CD4-positive, alpha-beta memory T cell (primary cell): ENCODE measurements at regions not wholly inside any gene's neighbourhood (a gene's known extent, or its start where the extent isn't known, plus 50 kb on each side); places are given as distances from the start of the nearest gene placed in this dataset.

Experiments used
- CTCF ChIA-PET: fragments of 350-600 bp; sonication (Branson Sonifier 250); formaldehyde crosslinking; loops from one replicate; lab custom pipeline; 2021; ENCODE audit warnings: inconsistent platforms; ENCODE audit not compliant: partially characterized antibody; lab: Charles Lee
- POLR2A ChIA-PET: fragments of 350-600 bp; sonication (Branson Sonifier 250); formaldehyde crosslinking; loops from one replicate; lab custom pipeline; 2021; ENCODE audit not compliant: partially characterized antibody; lab: Charles Lee
- DNase-seq, 5 donors: peaks; one replicate each; pipeline versions ENCODE4 v3.0.0 to v3.0.0-alpha.2; 2020 to 2022; ENCODE audit warnings: mixed read lengths in 1 of 5
- H3K27ac ChIP-seq: one replicate; pipeline ENCODE4 v1.7.0; 2013; ENCODE audit warnings: low read depth, low read length
- H3K27me3 ChIP-seq: 2 replicates; pipeline ENCODE4 v1.7.0; 2013; ENCODE audit warnings: mild to moderate bottlenecking, low read length, moderate library complexity; ENCODE audit not compliant: insufficient read depth
- H3K36me3 ChIP-seq: 2 replicates; pipeline ENCODE4 v1.7.0; 2013; ENCODE audit warnings: mild to moderate bottlenecking, low read length, moderate library complexity; ENCODE audit not compliant: insufficient read depth
- H3K4me1 ChIP-seq: 2 replicates; pipeline ENCODE4 v1.7.0; 2013; ENCODE audit warnings: mild to moderate bottlenecking, low read length, moderate library complexity; ENCODE audit not compliant: insufficient read depth
- H3K4me3 ChIP-seq, 2 donors: one replicate each; pipeline ENCODE4 v1.7.0; 2013; ENCODE audit warnings: low read length in 2 of 2, mild to moderate bottlenecking in 1 of 2
- H3K9me3 ChIP-seq, 2 donors: one replicate each; pipeline ENCODE4 v1.7.0; 2013; ENCODE audit warnings: low read length in 2 of 2, control low read depth in 1 of 2; ENCODE audit not compliant: control insufficient read depth in 1 of 2
- H3K27ac Mint-ChIP-seq, 7 donors: one replicate each; pipeline ENCODE4 v1.8.0; 2020 to 2021; ENCODE audit warnings: mixed read lengths in 7 of 7, mild to moderate bottlenecking in 6 of 7, inconsistent platforms in 3 of 7, moderate library complexity in 3 of 7
- H3K27me3 Mint-ChIP-seq, 2 donors: one replicate each; pipeline ENCODE4 v1.8.0; 2020 to 2021; ENCODE audit warnings: mixed read lengths in 2 of 2
- H3K36me3 Mint-ChIP-seq, 2 donors: one replicate each; pipeline ENCODE4 v1.8.0; 2020 to 2021; ENCODE audit warnings: mixed read lengths in 2 of 2, inconsistent platforms in 1 of 2, mild to moderate bottlenecking in 1 of 2
- H3K4me1 Mint-ChIP-seq, 4 donors: one replicate each; pipeline ENCODE4 v1.8.0; 2020 to 2021; ENCODE audit warnings: mixed read lengths in 4 of 4, mild to moderate bottlenecking in 1 of 4
- H3K4me3 Mint-ChIP-seq, 8 donors: one replicate each; pipeline ENCODE4 v1.8.0; 2020 to 2021; ENCODE audit warnings: mixed read lengths in 8 of 8, mild to moderate bottlenecking in 7 of 8, moderate library complexity in 6 of 8, inconsistent platforms in 3 of 8
- H3K9me3 Mint-ChIP-seq, 8 donors: one replicate each; pipeline ENCODE4 v1.8.0; 2020 to 2021; ENCODE audit warnings: mixed read lengths in 8 of 8, mild to moderate bottlenecking in 5 of 8, inconsistent platforms in 3 of 8, moderate library complexity in 1 of 8
- intact Hi-C: fragments of 100-400 bp; cut with micrococcal nuclease; formaldehyde crosslinking; loops from one replicate; pipeline ENCODE4 v1.15.1; 2023

DNA sequence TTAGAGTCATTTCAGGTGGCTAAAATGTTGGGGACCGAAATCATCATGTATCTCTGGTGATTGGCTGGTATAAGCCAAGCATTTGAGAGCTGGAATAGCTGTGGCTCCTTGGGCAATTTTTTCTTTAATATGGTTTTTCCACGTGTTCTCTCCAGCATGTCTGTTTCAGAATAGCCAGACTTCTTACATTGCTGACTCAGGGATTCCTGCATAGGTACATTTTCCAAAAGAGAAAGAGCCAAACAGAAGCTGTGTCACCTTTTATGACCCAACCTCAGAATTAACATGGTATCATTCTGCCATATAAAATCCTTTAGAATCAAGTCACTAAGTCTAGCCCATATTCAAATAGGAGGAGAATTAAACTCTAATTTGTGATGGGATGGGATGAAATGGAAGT lies 74.8 kb upstream of the TSLP start:
- no peaks in the 10 kb centered on the region for H3K4me1 ChIP-seq
- H3K4me1 Mint-ChIP-seq: no peaks in the 10 kb centered on the region
- H3K4me3 ChIP-seq: no peak overlapping the region
- POLR2A ChIA-PET: no interaction called here
- intact Hi-C loops: no loop called here
- CTCF ChIA-PET: no interaction called here
- H3K36me3 ChIP-seq: no peaks in the 10 kb centered on the region
- peaks cover 0 to 3% of the 10 kb centered on the region in 2 donors for H3K27me3 Mint-ChIP-seq
- no peak overlapping the region for H3K27ac ChIP-seq
- no peaks in the 10 kb centered on the region for H3K27me3 ChIP-seq
- no peak for DNase-seq
- no peaks in the 10 kb centered on the region for H3K36me3 Mint-ChIP-seq
- H3K9me3 ChIP-seq: no peaks in the 10 kb centered on the region
- H3K27ac Mint-ChIP-seq: no peak overlapping the region
- H3K9me3 Mint-ChIP-seq: peaks cover 0 to 8% (median 0%) of the 10 kb centered on the region in 8 donors
- no peak overlapping the region for H3K4me3 Mint-ChIP-seq

DNA sequence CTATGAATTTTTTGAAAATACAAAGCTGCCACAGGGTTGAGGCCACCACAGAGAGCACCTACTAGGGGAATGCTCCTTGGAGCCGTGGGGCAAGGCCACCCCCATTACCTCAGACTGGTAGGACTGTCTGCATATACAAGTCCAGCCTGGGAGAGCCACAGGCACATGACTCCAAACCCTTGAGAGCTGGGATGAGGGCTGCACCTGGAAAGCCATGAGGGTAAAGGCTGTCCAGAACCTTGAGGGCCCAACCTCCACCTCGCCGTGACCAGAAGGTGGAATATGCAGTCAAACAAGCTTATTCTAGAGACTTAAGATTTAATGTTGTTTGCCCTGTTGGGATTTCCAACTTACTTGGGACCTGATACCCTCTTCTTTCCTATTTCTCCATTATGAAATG lies 69.5 kb upstream of the TSLP start:
- intact Hi-C loops: no loop called here
- H3K36me3 Mint-ChIP-seq: no peaks in the 10 kb centered on the region
- no peaks in the 10 kb centered on the region for H3K9me3 ChIP-seq
- no peaks in the 10 kb centered on the region for H3K27me3 ChIP-seq
- H3K9me3 Mint-ChIP-seq: peaks cover 0 to 4% (median 0%) of the 10 kb centered on the region in 8 donors
- H3K27ac Mint-ChIP-seq: no peak overlapping the region
- H3K4me3 ChIP-seq: no peak overlapping the region
- no peaks in the 10 kb centered on the region for H3K4me1 ChIP-seq
- no peak overlapping the region for H3K4me3 Mint-ChIP-seq
- no peaks in the 10 kb centered on the region for H3K4me1 Mint-ChIP-seq
- CTCF ChIA-PET: no interaction called here
- peaks cover 1% of the 10 kb centered on the region in 2 donors for H3K27me3 Mint-ChIP-seq
- no peaks in the 10 kb centered on the region for H3K36me3 ChIP-seq
- no peak for DNase-seq
- H3K27ac ChIP-seq: no peak overlapping the region
- POLR2A ChIA-PET: no interaction called here

DNA sequence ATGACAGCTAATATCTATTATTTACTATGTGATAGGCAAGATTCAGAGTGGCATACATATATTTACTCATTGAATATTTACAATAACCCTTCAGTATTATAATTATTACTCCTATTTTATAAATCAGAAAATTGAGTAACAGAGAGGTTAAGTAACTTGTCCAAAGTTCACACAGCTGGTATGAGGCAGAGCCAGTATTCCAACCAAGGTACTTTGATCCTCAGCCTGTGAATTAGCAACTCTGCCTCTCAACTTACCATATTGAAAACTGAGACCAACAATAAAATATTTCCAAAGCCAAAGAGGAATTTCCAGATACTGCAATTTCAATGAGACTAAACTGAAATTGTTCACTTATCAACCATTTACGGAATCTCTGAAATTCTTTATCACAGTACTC lies 67.9 kb upstream of the TSLP start:
- Histone ChIP-seq H3K27ac (no peak overlapping the region), H3K27me3 (no peaks in the 10 kb centered on the region), H3K9me3 (no peaks in the 10 kb centered on the region), H3K4me3 (no peak overlapping the region), H3K36me3 (no peaks in the 10 kb centered on the region), H3K4me1 (no peaks in the 10 kb centered on the region)
- POLR2A ChIA-PET: no interaction called here
- peaks cover 0 to 4% (median 0%) of the 10 kb centered on the region in 8 donors for H3K9me3 Mint-ChIP-seq
- peaks cover under 1 to 1% of the 10 kb centered on the region in 2 donors for H3K27me3 Mint-ChIP-seq
- no peak overlapping the region for H3K4me3 Mint-ChIP-seq
- intact Hi-C loops: no loop called here
- CTCF ChIA-PET: no interaction called here
- no peak overlapping the region for H3K27ac Mint-ChIP-seq
- DNase-seq: no peak
- no peaks in the 10 kb centered on the region for H3K36me3 Mint-ChIP-seq
- no peaks in the 10 kb centered on the region for H3K4me1 Mint-ChIP-seq

DNA sequence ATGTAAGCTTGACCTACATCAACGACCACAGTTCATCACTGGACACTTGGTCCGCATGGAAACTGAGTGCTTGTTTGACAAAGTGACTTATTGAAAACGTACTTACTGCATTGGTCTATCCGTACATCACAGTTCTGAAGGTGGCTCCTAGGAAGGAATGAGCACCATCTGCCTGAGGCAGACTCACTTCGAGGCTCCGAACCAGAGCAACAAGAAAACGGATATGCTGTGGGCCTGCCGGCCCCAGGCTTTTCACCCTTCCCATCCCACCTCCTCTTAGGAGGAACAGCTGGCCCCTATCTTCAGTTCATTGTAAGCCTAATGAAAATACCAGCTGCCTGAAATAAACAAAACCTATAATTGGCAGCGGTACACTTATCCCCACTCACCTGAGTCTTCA lies 67.2 kb upstream of the TSLP start:
- no peaks in the 10 kb centered on the region for H3K4me1 Mint-ChIP-seq
- DNase-seq: no peak
- ChIA-PET CTCF (no interaction called here), POLR2A (no interaction called here)
- no peak overlapping the region for H3K27ac Mint-ChIP-seq
- H3K4me3 Mint-ChIP-seq: no peak overlapping the region
- H3K9me3 Mint-ChIP-seq: peaks cover 0 to 11% (median 3%) of the 10 kb centered on the region in 8 donors
- Histone ChIP-seq H3K27me3 (no peaks in the 10 kb centered on the region), H3K9me3 (no peaks in the 10 kb centered on the region), H3K4me3 (no peak overlapping the region), H3K27ac (no peak overlapping the region), H3K4me1 (no peaks in the 10 kb centered on the region), H3K36me3 (no peaks in the 10 kb centered on the region)
- peaks cover 2 to 5% of the 10 kb centered on the region in 2 donors for H3K27me3 Mint-ChIP-seq
- no peaks in the 10 kb centered on the region for H3K36me3 Mint-ChIP-seq
- intact Hi-C loops: no loop called here

DNA sequence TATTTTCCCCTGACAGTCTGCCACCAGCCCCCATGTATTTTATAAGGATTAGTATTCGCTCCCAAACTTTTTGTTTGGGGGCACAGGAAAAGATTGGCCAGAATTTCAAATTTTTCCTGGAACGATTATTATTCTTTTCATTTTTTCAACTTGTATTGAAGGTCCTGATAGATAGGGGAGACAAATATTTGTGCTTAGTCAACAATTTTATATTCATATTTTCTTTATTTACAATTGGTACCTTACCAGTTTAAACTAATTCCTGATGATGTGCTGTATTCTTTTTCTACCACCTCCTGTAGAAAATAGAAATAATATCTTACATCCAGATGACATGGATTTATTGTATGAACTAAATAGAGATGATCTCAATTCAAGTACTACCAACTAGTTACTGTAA lies 60.7 kb upstream of the TSLP start:
- Histone ChIP-seq H3K36me3 (no peaks in the 10 kb centered on the region), H3K9me3 (no peaks in the 10 kb centered on the region), H3K4me3 (no peak overlapping the region), H3K27me3 (peaks cover 4% of the 10 kb centered on the region), H3K4me1 (no peaks in the 10 kb centered on the region), H3K27ac (no peak overlapping the region)
- no peak overlapping the region for H3K4me3 Mint-ChIP-seq
- intact Hi-C loops: no loop called here
- H3K4me1 Mint-ChIP-seq: no peaks in the 10 kb centered on the region
- ChIA-PET CTCF (no interaction called here), POLR2A (no interaction called here)
- H3K9me3 Mint-ChIP-seq: peaks cover 0 to 11% (median under 1%) of the 10 kb centered on the region in 8 donors
- no peaks in the 10 kb centered on the region for H3K36me3 Mint-ChIP-seq
- no peak for DNase-seq
- H3K27ac Mint-ChIP-seq: no peak overlapping the region
- peaks cover 8 to 11% of the 10 kb centered on the region in 2 donors for H3K27me3 Mint-ChIP-seq

DNA sequence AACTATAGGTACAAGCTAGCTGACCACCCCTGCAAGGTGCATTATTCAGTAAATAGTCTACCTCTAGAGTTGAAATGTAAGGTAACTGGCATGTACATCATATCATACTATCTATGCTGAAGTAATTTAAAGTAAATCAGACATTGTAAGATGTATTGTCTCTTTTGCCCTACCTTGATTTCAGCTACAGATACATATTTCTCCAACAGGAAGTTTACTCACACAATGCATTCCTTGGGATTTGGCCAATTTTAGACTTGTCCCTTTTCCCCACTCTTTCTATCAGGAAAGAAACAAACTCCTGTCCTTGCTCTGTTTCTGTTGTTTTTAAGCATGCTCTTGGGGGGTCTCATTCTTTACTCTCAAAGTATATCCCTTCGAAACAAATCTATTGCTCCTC lies 58.5 kb upstream of the TSLP start:
- peaks cover 8 to 16% of the 10 kb centered on the region in 2 donors for H3K27me3 Mint-ChIP-seq
- no peak overlapping the region for H3K27ac Mint-ChIP-seq
- no peak overlapping the region for H3K27ac ChIP-seq
- peaks cover 0 to 11% (median under 1%) of the 10 kb centered on the region in 8 donors for H3K9me3 Mint-ChIP-seq
- no peaks in the 10 kb centered on the region for H3K36me3 Mint-ChIP-seq
- peaks cover 4% of the 10 kb centered on the region for H3K27me3 ChIP-seq
- H3K4me3 ChIP-seq: no peak overlapping the region
- no peaks in the 10 kb centered on the region for H3K4me1 ChIP-seq
- DNase-seq: no peak
- ChIA-PET CTCF (no interaction called here), POLR2A (no interaction called here)
- H3K4me3 Mint-ChIP-seq: no peak overlapping the region
- intact Hi-C loops: no loop called here
- H3K9me3 ChIP-seq: no peaks in the 10 kb centered on the region
- no peaks in the 10 kb centered on the region for H3K36me3 ChIP-seq
- H3K4me1 Mint-ChIP-seq: no peaks in the 10 kb centered on the region

DNA sequence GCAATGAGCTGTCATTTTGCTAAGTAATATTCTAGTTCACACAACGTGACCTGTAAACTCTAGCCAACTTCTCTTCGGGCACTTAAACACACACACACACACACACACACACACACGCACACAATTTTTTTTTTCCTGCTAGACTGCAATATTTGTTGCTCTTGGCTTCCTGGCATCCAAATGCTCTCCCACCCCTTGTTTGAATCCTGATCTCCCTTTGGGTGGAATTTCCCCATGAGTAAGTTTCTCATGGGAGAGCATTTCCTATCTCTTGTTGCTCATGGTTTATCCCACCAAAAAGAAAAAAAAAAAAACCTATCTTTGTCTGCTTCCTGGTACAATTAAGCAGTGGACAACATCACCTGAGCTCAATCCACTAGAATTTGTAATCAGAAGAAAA lies 54.7 kb upstream of the TSLP start:
- ChIA-PET CTCF (no interaction called here), POLR2A (no interaction called here)
- Histone ChIP-seq H3K27me3 (peaks cover 4% of the 10 kb centered on the region), H3K4me3 (no peak overlapping the region), H3K4me1 (no peaks in the 10 kb centered on the region), H3K36me3 (no peaks in the 10 kb centered on the region), H3K9me3 (no peaks in the 10 kb centered on the region), H3K27ac (no peak overlapping the region)
- intact Hi-C loops: no loop called here
- peaks cover 5 to 13% of the 10 kb centered on the region in 2 donors for H3K27me3 Mint-ChIP-seq
- H3K4me1 Mint-ChIP-seq: no peaks in the 10 kb centered on the region
- H3K9me3 Mint-ChIP-seq: no peaks in the 10 kb centered on the region
- no peak overlapping the region for H3K27ac Mint-ChIP-seq
- no peak for DNase-seq
- no peaks in the 10 kb centered on the region for H3K36me3 Mint-ChIP-seq
- no peak overlapping the region for H3K4me3 Mint-ChIP-seq

DNA sequence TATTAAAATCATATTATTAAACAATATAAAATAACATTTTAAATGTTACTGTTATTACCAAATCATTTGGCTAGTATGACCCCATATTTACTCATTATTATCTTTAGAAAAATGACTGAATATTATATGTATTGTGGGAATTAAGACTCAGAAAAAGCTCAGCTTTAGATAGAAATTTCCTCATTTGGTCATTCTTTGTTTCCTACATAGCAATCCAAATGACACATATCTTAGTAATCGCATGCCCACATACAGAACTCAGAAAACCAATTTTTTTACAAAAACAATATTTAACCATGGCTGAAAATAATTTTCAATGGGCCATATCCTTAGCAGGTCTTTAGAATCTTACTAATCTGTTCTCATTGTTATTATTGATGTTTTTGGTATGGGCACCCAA lies 53.8 kb upstream of the TSLP start:
- Mint-ChIP-seq H3K27me3 (peaks cover 5 to 13% of the 10 kb centered on the region in 2 donors), H3K4me3 (no peak overlapping the region), H3K4me1 (no peaks in the 10 kb centered on the region), H3K36me3 (no peaks in the 10 kb centered on the region), H3K9me3 (no peaks in the 10 kb centered on the region), H3K27ac (no peak overlapping the region)
- Histone ChIP-seq H3K4me1 (no peaks in the 10 kb centered on the region), H3K27me3 (no peaks in the 10 kb centered on the region), H3K36me3 (no peaks in the 10 kb centered on the region), H3K27ac (no peak overlapping the region), H3K4me3 (no peak overlapping the region), H3K9me3 (no peaks in the 10 kb centered on the region)
- POLR2A ChIA-PET: no interaction called here
- CTCF ChIA-PET: no interaction called here
- DNase-seq: no peak
- intact Hi-C loops: no loop called here
